Tibial nerve (tissue), 4 donors: ENCODE measurements at regions not wholly inside any gene's neighbourhood (a gene's known extent, or its start where the extent isn't known, plus 50 kb on each side); places are given as distances from the start of the nearest gene placed in this dataset.

Experiments used
- DNase-seq, 2 donors: peaks; one replicate each; pipeline ENCODE4 v3.0.0-alpha.2; 2019; ENCODE audit warnings: low spot score in 2 of 2
- H3K27ac ChIP-seq, 4 donors: fragments of 200-600 bp; sonication (generic) in 3 of 4; one replicate each; pipeline ENCODE4 v1.5.1; 2017 to 2019; ENCODE audit warnings: mild to moderate bottlenecking in 1 of 4
- H3K27me3 ChIP-seq, 2 donors: fragments of 200-600 bp; sonication (generic) in 1 of 2; one replicate each; pipeline versions ENCODE4 v1.5.1 to v1.6.0; 2017 to 2019
- H3K36me3 ChIP-seq, 3 donors: fragments of 200-600 bp; sonication (generic); one replicate each; pipeline ENCODE4 v1.5.1; 2018 to 2019
- H3K4me1 ChIP-seq, 4 donors: fragments of 200-600 bp; sonication (generic) in 3 of 4; one replicate each; pipeline ENCODE4 v1.5.1; 2017 to 2019
- H3K4me3 ChIP-seq, 4 donors: fragments of 200-600 bp; sonication (generic) in 3 of 4; one replicate each; pipeline ENCODE4 v1.5.1; 2017 to 2019; ENCODE audit warnings: mild to moderate bottlenecking in 1 of 4, moderate library complexity in 1 of 4
- H3K9me3 ChIP-seq, 4 donors: fragments of 200-600 bp; sonication (generic) in 3 of 4; one replicate each; pipeline ENCODE4 v1.5.1; 2017 to 2019
- CTCF ChIP-seq, 5 experiments: fragments of 200-600 bp in 3 of 5; fragments of 450-650 bp in 2 of 5; sonication (generic) in 3 of 5; IDR thresholded peaks; one replicate each; pipeline ENCODE4 v1.5.1; 2016 to 2019; ENCODE audit warnings: antibody characterized with exemption in 5 of 5, mild to moderate bottlenecking in 3 of 5, moderate library complexity in 2 of 5
- EP300 ChIP-seq, 2 donors: sonication (generic); formaldehyde crosslinking; IDR thresholded peaks; one replicate each; pipeline ENCODE4 v1.6.1; 2017; ENCODE audit warnings: antibody characterized with exemption in 2 of 2, mild to moderate bottlenecking in 1 of 2
- POLR2A ChIP-seq, 2 donors: fragments of 450-650 bp; IDR thresholded peaks; one replicate each; pipeline ENCODE4 v1.6.1; 2017; ENCODE audit warnings: antibody characterized with exemption in 2 of 2, mild to moderate bottlenecking in 2 of 2, moderate library complexity in 2 of 2
- WGBS, 2 donors: methylation state at CpG; one replicate each; pipeline ENCODE4 v1.1.5; 2018; 5-methylcytosine and 5-hydroxymethylcytosine counted together

- Histone ChIP-seq H3K27me3 (no peaks in the 10 kb centered on the region), H3K9me3 (peaks cover 0 to 14% (median 0%) of the 10 kb centered on the region in 4 donors), H3K36me3 (no peaks in the 10 kb centered on the region), H3K4me3 (no peak overlapping the region), H3K27ac (no peak overlapping the region), H3K4me1 (no peaks in the 10 kb centered on the region)
- DNase-seq: no peak
- 65 to 68% methylated on average over 3 of the region's 3 CpGs for WGBS, 2 donors
- TF ChIP-seq EP300 (IDR thresholded peaks at IDR 0.05) (no peak), CTCF (IDR thresholded peaks at IDR 0.05) (no peak), POLR2A (IDR thresholded peaks at IDR 0.05) (no peak)
Observed at GRCh38 chr7:138286846-138287245, 173.2 kb upstream of the TRIM24 start.

GRCh38 chr7:138287549-138287948, 172.5 kb upstream of the TRIM24 start:
- no peak for DNase-seq
- no peak overlapping the region for H3K27ac ChIP-seq
- TF ChIP-seq EP300 (IDR thresholded peaks at IDR 0.05) (no peak), CTCF (IDR thresholded peaks at IDR 0.05) (no peak), POLR2A (IDR thresholded peaks at IDR 0.05) (no peak)
- H3K9me3 ChIP-seq: peaks cover 0 to 14% (median 0%) of the 10 kb centered on the region in 4 donors
- H3K4me1 ChIP-seq: no peaks in the 10 kb centered on the region
- 77 to 93% methylated on average over 2 of the region's 2 CpGs for WGBS, 2 donors
- no peaks in the 10 kb centered on the region for H3K27me3 ChIP-seq
- no peaks in the 10 kb centered on the region for H3K36me3 ChIP-seq
- no peak overlapping the region for H3K4me3 ChIP-seq

- Histone ChIP-seq H3K9me3 (peaks cover 0 to 14% (median 0%) of the 10 kb centered on the region in 4 donors), H3K36me3 (no peaks in the 10 kb centered on the region), H3K27me3 (no peaks in the 10 kb centered on the region), H3K27ac (no peak overlapping the region), H3K4me3 (no peak overlapping the region), H3K4me1 (no peaks in the 10 kb centered on the region)
- DNase-seq: no peak
- no peak for TF ChIP-seq EP300 (IDR thresholded peaks at IDR 0.05)
- TF ChIP-seq POLR2A (IDR thresholded peaks at IDR 0.05): no peak
- TF ChIP-seq CTCF (IDR thresholded peaks at IDR 0.05): no peak
Observed at GRCh38 chr7:138289082-138289481, 171.0 kb upstream of the TRIM24 start.

GRCh38 chr7:138289864-138290263, 170.2 kb upstream of the TRIM24 start:
- no peak overlapping the region for H3K27ac ChIP-seq
- peaks cover 0 to 14% (median 0%) of the 10 kb centered on the region in 4 donors for H3K9me3 ChIP-seq
- WGBS, 2 donors: 93 to 98% methylated on average over 2 of the region's 2 CpGs
- no peak for TF ChIP-seq CTCF (IDR thresholded peaks at IDR 0.05)
- TF ChIP-seq EP300 (IDR thresholded peaks at IDR 0.05): no peak
- no peak for TF ChIP-seq POLR2A (IDR thresholded peaks at IDR 0.05)
- H3K27me3 ChIP-seq: no peaks in the 10 kb centered on the region
- no peak overlapping the region for H3K4me3 ChIP-seq
- DNase-seq: no peak
- H3K36me3 ChIP-seq: no peaks in the 10 kb centered on the region
- H3K4me1 ChIP-seq: no peaks in the 10 kb centered on the region

- Histone ChIP-seq H3K4me1 (no peaks in the 10 kb centered on the region), H3K9me3 (peaks cover 0 to 14% (median 0%) of the 10 kb centered on the region in 4 donors), H3K36me3 (no peaks in the 10 kb centered on the region), H3K4me3 (no peak overlapping the region), H3K27me3 (no peaks in the 10 kb centered on the region), H3K27ac (no peak overlapping the region)
- no peak for TF ChIP-seq POLR2A (IDR thresholded peaks at IDR 0.05)
- no peak for TF ChIP-seq CTCF (IDR thresholded peaks at IDR 0.05)
- TF ChIP-seq EP300 (IDR thresholded peaks at IDR 0.05): no peak
- WGBS, 2 donors: 49 to 57% methylated on average over 3 of the region's 3 CpGs
- no peak for DNase-seq
Observed at GRCh38 chr7:138292951-138293350, 167.1 kb upstream of the TRIM24 start.
